ENCODE measurements at regions not wholly inside any gene's neighbourhood (a gene's known extent, or its start where the extent isn't known, plus 50 kb on each side); places are given as distances from the start of the nearest gene placed in this dataset.

DNA sequence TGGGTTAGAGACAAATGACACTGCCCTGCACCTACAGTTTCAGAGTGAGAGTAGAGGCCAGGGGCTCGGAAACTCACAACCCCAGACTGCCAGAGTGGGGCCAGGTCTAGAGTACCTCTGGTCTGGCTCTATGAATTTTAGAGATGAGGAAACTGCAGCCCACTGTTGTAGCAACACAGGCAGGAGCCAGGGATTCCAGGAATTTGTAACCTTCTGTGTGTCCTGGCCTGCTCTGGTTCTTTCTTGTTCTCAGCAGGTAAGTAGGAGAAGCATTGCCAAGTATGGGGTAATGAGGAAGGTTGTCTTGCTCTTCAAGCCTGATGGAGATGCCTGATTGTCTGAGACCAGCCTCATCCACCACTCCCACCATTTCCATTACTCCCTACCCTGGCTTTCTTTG is 221.8 kb downstream of the UACA start:
- no peak overlapping the region for H4K8ac ChIP-seq (ENCODE audit: extremely low read depth, insufficient read depth, low read length)
- H3K79me2 ChIP-seq (ENCODE audit: control insufficient read depth in 1 of 2, insufficient read depth in 2 of 2, low read length in 2 of 2): no peaks in the 10 kb centered on the region
- FAIRE-seq: no peak
- H4K20me1 ChIP-seq (replicated peaks in 1 of 2; ENCODE audit: control insufficient read depth in 1 of 2, insufficient read depth in 2 of 2, low read length in 2 of 2): no peaks in the 10 kb centered on the region
- no peak overlapping the region for H3K23ac ChIP-seq (ENCODE audit: insufficient read length)
- no peak overlapping the region for H4K5ac ChIP-seq (ENCODE audit: insufficient read length, low read depth, low read length)
- no peak overlapping the region for H3K18ac ChIP-seq (ENCODE audit: extremely low read depth, low read length)
- H3K4me2 ChIP-seq (ENCODE audit: insufficient read depth in 1 of 2, low read depth in 2 of 2, low read length in 2 of 2): no peak overlapping the region
- H2BK15ac ChIP-seq (ENCODE audit: low read length): no peak overlapping the region
- no peak overlapping the region for H3K27ac ChIP-seq (ENCODE audit: low read depth, low read length)
- no peak overlapping the region for H2BK5ac ChIP-seq (ENCODE audit: low read depth, low read length)
- CTCF ChIA-PET (ENCODE audit: partially characterized antibody): interaction anchor here (0.6 kb wide), 1 partner anchor 956 kb away, joined by 3 read pairs; no protein-coding TSS in a partner anchor
- POLR2A ChIA-PET (ENCODE audit: partially characterized antibody): no interaction called here
- no peak overlapping the region for H4K91ac ChIP-seq (replicated peaks; ENCODE audit: insufficient read length, low read length)
- 64% methylated on average over 1 of the region's 1 CpG; no CpG with 5 or more reads in 1 of the 2 experiments for WGBS, 2 experiments (ENCODE audit: extremely low coverage in 1 of 2, insufficient coverage in 1 of 2, insufficient read length in 1 of 2, insufficient replicate concordance in 2 of 2, low coverage in 1 of 2, low lambda C conversion rate in 2 of 2, missing lambda C conversion rate in 1 of 2)
- no peak overlapping the region for H3K4ac ChIP-seq (replicated peaks; ENCODE audit: insufficient read length, low read depth, low read length)
- no peaks in the 10 kb centered on the region for H3K27me3 ChIP-seq (replicated peaks in 1 of 4; ENCODE audit: control insufficient read depth in 3 of 4, extremely low read depth in 1 of 4, insufficient read depth in 3 of 4, low read length in 3 of 4)
- H2BK120ac ChIP-seq (replicated peaks; ENCODE audit: low read depth, low read length): no peak overlapping the region
- H3K4me3 ChIP-seq (ENCODE audit: extremely low read depth in 1 of 4, insufficient read depth in 2 of 4, low read depth in 3 of 4, low read length in 4 of 4): no peak overlapping the region
- no peak for TF ChIP-seq RBBP5 (IDR thresholded peaks at IDR 0.05; ENCODE audit: borderline replicate concordance, low read depth, low read length)
- TF ChIP-seq TEAD4 (IDR thresholded peaks at IDR 0.05; ENCODE audit: low read depth, low read length): 0 out of 2 replicates have a peak, but pooled peaks have one; percentile 15
- H2AFZ ChIP-seq (ENCODE audit: low read length): no peak overlapping the region
- H3K56ac ChIP-seq (replicated peaks; ENCODE audit: insufficient read length, low read depth, low read length): no peak overlapping the region
- DNase-seq (ENCODE audit: low read depth in 1 of 2, low spot score in 2 of 2): no peak
- no peak overlapping the region for H2AK5ac ChIP-seq (ENCODE audit: low read depth, low read length)
- H3K79me1 ChIP-seq (ENCODE audit: low read depth, low read length): no peaks in the 10 kb centered on the region
- H3K9ac ChIP-seq (replicated peaks in 1 of 4; ENCODE audit: extremely low read depth in 1 of 4, low read depth in 3 of 4, low read length in 3 of 4): no peak overlapping the region
- H3K23me2 ChIP-seq (ENCODE audit: low read depth, low read length): no peaks in the 10 kb centered on the region; the same call in 1 of the 2 replicates
- no peaks in the 10 kb centered on the region for H3K9me3 ChIP-seq (ENCODE audit: insufficient read depth in 2 of 2, low read depth in 1 of 2, low read length in 1 of 2)
- no peak overlapping the region for H3K14ac ChIP-seq (ENCODE audit: insufficient read length)
- H3K36me3 ChIP-seq (ENCODE audit: control insufficient read depth in 2 of 4, insufficient read depth in 4 of 4, low read length in 3 of 4): no peaks in the 10 kb centered on the region
- no peak overlapping the region for H2BK12ac ChIP-seq (ENCODE audit: low read depth, low read length)
- H3K4me1 ChIP-seq (replicated peaks in 1 of 4; ENCODE audit: control insufficient read depth in 3 of 4, insufficient read depth in 4 of 4, low read length in 3 of 4): peaks cover 0 to 3% (median 0%) of the 10 kb centered on the region in 4 experiments; a peak in 1 of 7 replicates
- H2BK20ac ChIP-seq (ENCODE audit: low read length): no peak overlapping the region

Data from H1 (cell line).